ENCODE measurements at regions not wholly inside any gene's neighbourhood (a gene's known extent, or its start where the extent isn't known, plus 50 kb on each side); places are given as distances from the start of the nearest gene placed in this dataset.
"Not testable (repeated sequence)": the region's sequence is repeated elsewhere in the genome, so short reads cannot be mapped to it uniquely, and the experiment has no call there.

DNA sequence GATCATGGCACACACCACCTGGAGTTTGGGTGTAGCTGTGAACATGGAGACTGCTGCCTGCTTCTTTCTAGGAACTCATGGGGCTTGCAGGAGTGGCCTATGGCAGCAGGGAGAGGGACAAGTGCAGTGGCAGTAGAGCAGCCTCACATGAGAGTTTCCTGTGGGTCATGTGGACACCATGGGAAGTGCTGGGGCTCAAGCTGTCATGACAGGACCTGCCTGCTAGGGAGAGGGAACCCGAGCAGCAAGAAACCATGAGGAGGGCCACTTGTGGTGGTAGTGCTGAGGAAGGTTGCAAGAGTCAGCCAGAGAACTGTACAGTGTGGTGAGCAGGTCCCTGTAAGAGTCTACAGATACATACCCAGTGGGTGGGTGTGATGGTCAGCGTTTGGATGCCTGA lies 73.8 kb upstream of the MRPS22 start:
- Histone ChIP-seq H3K9me3 (ENCODE audit: control insufficient read depth in 2 of 3, insufficient read depth in 1 of 3, low read length in 3 of 3) (no peaks in the 10 kb centered on the region), H3K9ac (ENCODE audit: low read length in 3 of 3) (no peak overlapping the region), H3K27ac (ENCODE audit: low read depth in 2 of 2, low read length in 2 of 2) (no peak overlapping the region), H3K4me3 (ENCODE audit: low read length in 3 of 3) (no peak overlapping the region), H3K27me3 (ENCODE audit: control insufficient read depth, insufficient read depth, low read length) (no peaks in the 10 kb centered on the region), H3K4me1 (ENCODE audit: control insufficient read depth in 2 of 3, insufficient read depth in 2 of 3, low read depth in 1 of 3, low read length in 3 of 3) (no peaks in the 10 kb centered on the region), H3K36me3 (ENCODE audit: control insufficient read depth in 2 of 3, insufficient read depth in 3 of 3, low read length in 3 of 3) (no peaks in the 10 kb centered on the region)
- FAIRE-seq (no peak), DNase-seq (peak in 1 of 5 donors; percentile 0)
- TF ChIP-seq, protein P1, sequence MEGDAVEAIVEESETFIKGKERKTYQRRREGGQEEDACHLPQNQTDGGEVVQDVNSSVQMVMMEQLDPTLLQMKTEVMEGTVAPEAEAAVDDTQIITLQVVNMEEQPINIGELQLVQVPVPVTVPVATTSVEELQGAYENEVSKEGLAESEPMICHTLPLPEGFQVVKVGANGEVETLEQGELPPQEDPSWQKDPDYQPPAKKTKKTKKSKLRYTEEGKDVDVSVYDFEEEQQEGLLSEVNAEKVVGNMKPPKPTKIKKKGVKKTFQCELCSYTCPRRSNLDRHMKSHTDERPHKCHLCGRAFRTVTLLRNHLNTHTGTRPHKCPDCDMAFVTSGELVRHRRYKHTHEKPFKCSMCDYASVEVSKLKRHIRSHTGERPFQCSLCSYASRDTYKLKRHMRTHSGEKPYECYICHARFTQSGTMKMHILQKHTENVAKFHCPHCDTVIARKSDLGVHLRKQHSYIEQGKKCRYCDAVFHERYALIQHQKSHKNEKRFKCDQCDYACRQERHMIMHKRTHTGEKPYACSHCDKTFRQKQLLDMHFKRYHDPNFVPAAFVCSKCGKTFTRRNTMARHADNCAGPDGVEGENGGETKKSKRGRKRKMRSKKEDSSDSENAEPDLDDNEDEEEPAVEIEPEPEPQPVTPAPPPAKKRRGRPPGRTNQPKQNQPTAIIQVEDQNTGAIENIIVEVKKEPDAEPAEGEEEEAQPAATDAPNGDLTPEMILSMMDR (IDR thresholded peaks at IDR 0.05; ENCODE audit: borderline replicate concordance, extremely low read depth, insufficient read depth): no peak
- intact Hi-C loops (cut with DNase I): no loop called here

DNA sequence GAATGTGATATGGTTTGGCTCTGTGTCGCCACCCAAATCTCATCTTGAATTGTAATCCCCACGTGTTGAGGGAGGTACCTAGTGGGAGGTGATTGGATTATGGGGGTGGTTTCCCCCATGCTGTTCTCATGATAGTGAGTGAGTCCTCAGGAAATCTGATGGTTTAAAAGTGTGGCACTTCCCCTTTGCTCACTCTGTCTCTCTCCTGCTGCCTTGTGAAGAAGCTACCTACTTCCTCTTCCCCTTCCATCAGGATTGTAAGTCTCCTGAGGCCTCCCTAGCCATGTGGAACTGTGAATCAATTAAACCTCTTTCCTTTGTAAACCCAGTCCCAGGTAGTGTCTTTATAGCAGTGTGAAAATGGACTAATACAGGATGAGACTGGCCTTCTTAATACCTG lies 73.2 kb upstream of the MRPS22 start:
- not testable (repeated sequence) for H3K4me1 ChIP-seq (ENCODE audit: control insufficient read depth in 2 of 3, insufficient read depth in 2 of 3, low read depth in 1 of 3, low read length in 3 of 3)

GRCh38 chr3:139280027-139280671 lies 63.7 kb upstream of the MRPS22 start:
- no peak for DNase-seq
- H3K4me3 ChIP-seq (ENCODE audit: low read length in 3 of 3): no peak overlapping the region
- intact Hi-C loops (cut with DNase I): no loop called here
- no peak for FAIRE-seq
- H3K4me1 ChIP-seq (ENCODE audit: control insufficient read depth in 2 of 3, insufficient read depth in 2 of 3, low read depth in 1 of 3, low read length in 3 of 3): no peaks in the 10 kb centered on the region
- H3K36me3 ChIP-seq (ENCODE audit: control insufficient read depth in 2 of 3, insufficient read depth in 3 of 3, low read length in 3 of 3): no peaks in the 10 kb centered on the region
- no peak overlapping the region for H3K27ac ChIP-seq (ENCODE audit: low read depth in 2 of 2, low read length in 2 of 2)
- H3K9ac ChIP-seq (ENCODE audit: low read length in 3 of 3): no peak overlapping the region
- H3K27me3 ChIP-seq (ENCODE audit: control insufficient read depth, insufficient read depth, low read length): no peaks in the 10 kb centered on the region
- TF ChIP-seq, protein P1 (IDR thresholded peaks at IDR 0.05; ENCODE audit: borderline replicate concordance, extremely low read depth, insufficient read depth): no peak
- H3K9me3 ChIP-seq (ENCODE audit: control insufficient read depth in 2 of 3, insufficient read depth in 1 of 3, low read length in 3 of 3): no peaks in the 10 kb centered on the region

More for the DNA sequence above, 73.2 kb upstream of the MRPS22 start:
- FAIRE-seq; H3K27me3 ChIP-seq (ENCODE audit: control insufficient read depth, insufficient read depth, low read length); H3K9me3 ChIP-seq (ENCODE audit: control insufficient read depth in 2 of 3, insufficient read depth in 1 of 3, low read length in 3 of 3); H3K4me3 ChIP-seq (ENCODE audit: low read length in 3 of 3); DNase-seq; H3K36me3 ChIP-seq (ENCODE audit: control insufficient read depth in 2 of 3, insufficient read depth in 3 of 3, low read length in 3 of 3); intact Hi-C loops (cut with DNase I); H3K9ac ChIP-seq (ENCODE audit: low read length in 3 of 3); H3K27ac ChIP-seq (ENCODE audit: low read depth in 2 of 2, low read length in 2 of 2): not testable (repeated sequence)

GRCh38 chr3:139281096-139281495 lies 62.7 kb upstream of the MRPS22 start:
- Histone ChIP-seq H3K4me1 (ENCODE audit: control insufficient read depth in 2 of 3, insufficient read depth in 2 of 3, low read depth in 1 of 3, low read length in 3 of 3) (no peaks in the 10 kb centered on the region), H3K27ac (ENCODE audit: low read depth in 2 of 2, low read length in 2 of 2) (no peak overlapping the region), H3K9me3 (ENCODE audit: control insufficient read depth in 2 of 3, insufficient read depth in 1 of 3, low read length in 3 of 3) (no peaks in the 10 kb centered on the region), H3K36me3 (ENCODE audit: control insufficient read depth in 2 of 3, insufficient read depth in 3 of 3, low read length in 3 of 3) (no peaks in the 10 kb centered on the region), H3K27me3 (ENCODE audit: control insufficient read depth, insufficient read depth, low read length) (no peaks in the 10 kb centered on the region), H3K9ac (ENCODE audit: low read length in 3 of 3) (no peak overlapping the region), H3K4me3 (ENCODE audit: low read length in 3 of 3) (no peak overlapping the region)
- TF ChIP-seq, protein P1 (IDR thresholded peaks at IDR 0.05; ENCODE audit: borderline replicate concordance, extremely low read depth, insufficient read depth): no peak
- intact Hi-C loops (cut with DNase I): no loop called here
- DNase-seq (no peak), FAIRE-seq (no peak)

Data from kidney (tissue), 13 donors.